ENCODE measurements at regions not wholly inside any gene's neighbourhood (a gene's known extent, or its start where the extent isn't known, plus 50 kb on each side); places are given as distances from the start of the nearest gene placed in this dataset.

- Histone ChIP-seq H3K4me1 (ENCODE audit: control insufficient read depth, insufficient read depth, low read length) (no peaks in the 10 kb centered on the region), H3K4me3 (ENCODE audit: low read depth in 2 of 2, low read length in 2 of 2) (no peak overlapping the region), H3K9me3 (ENCODE audit: control insufficient read depth, insufficient read depth, low read depth, low read length) (no peaks in the 10 kb centered on the region), H3K36me3 (ENCODE audit: control insufficient read depth, insufficient read depth, low read length) (no peaks in the 10 kb centered on the region), H3K27ac (ENCODE audit: low read length) (no peak overlapping the region), H3K27me3 (ENCODE audit: control insufficient read depth, insufficient read depth, low read length) (peaks cover 3% of the 10 kb centered on the region; the same call in 1 of the 2 replicates)
- ATAC-seq = no peak
- in situ Hi-C loops (cut with HindIII; ENCODE audit: low pct_unique_long_range_greater_than_20kb, low sequenced_read_pairs) (no loop called here), intact Hi-C loops (cut with micrococcal nuclease; ENCODE audit: unreplicated experiment) (no loop called here)
- no TSS peak for BruUV-seq (replicated peaks)
- TF ChIP-seq CTCF (IDR thresholded peaks at IDR 0.05) (no peak), POLR2AphosphoS5 (IDR thresholded peaks at IDR 0.05; ENCODE audit: low read depth, low read length) (no peak), SIN3A (IDR thresholded peaks at IDR 0.05; ENCODE audit: borderline replicate concordance, insufficient read depth, low read depth, low read length) (no peak), REST (IDR thresholded peaks at IDR 0.05; ENCODE audit: insufficient read depth in 1 of 2, low read depth in 2 of 2, low read length in 1 of 2) (no peak), TCF7L2 (IDR thresholded peaks at IDR 0.05; ENCODE audit: low read depth, low read length) (no peak)
- ChIA-PET POLR2A (no interaction called here), CTCF (no interaction called here)
- no peak for DNase-seq (ENCODE audit: low read depth, low spot score)
Observed at GRCh38 chr1:229097356-229097755, 173.6 kb upstream of the RAB4A start.

- Histone ChIP-seq H3K4me3 (ENCODE audit: low read depth in 2 of 2, low read length in 2 of 2) (no peak overlapping the region), H3K27me3 (ENCODE audit: control insufficient read depth, insufficient read depth, low read length) (peaks cover 4% of the 10 kb centered on the region; the same call in 1 of the 2 replicates), H3K36me3 (ENCODE audit: control insufficient read depth, insufficient read depth, low read length) (no peaks in the 10 kb centered on the region), H3K4me1 (ENCODE audit: control insufficient read depth, insufficient read depth, low read length) (no peaks in the 10 kb centered on the region), H3K9me3 (ENCODE audit: control insufficient read depth, insufficient read depth, low read depth, low read length) (no peaks in the 10 kb centered on the region), H3K27ac (ENCODE audit: low read length) (no peak overlapping the region)
- in situ Hi-C loops (cut with HindIII; ENCODE audit: low pct_unique_long_range_greater_than_20kb, low sequenced_read_pairs) = no loop called here
- no peak for ATAC-seq
- intact Hi-C loops (cut with micrococcal nuclease; ENCODE audit: unreplicated experiment) = no loop called here
- no peak for DNase-seq (ENCODE audit: low read depth, low spot score)
- no TSS peak for BruUV-seq (replicated peaks)
- ChIA-PET POLR2A (no interaction called here), CTCF (no interaction called here)
- no peak for TF ChIP-seq SIN3A (IDR thresholded peaks at IDR 0.05; ENCODE audit: borderline replicate concordance, insufficient read depth, low read depth, low read length)
- TF ChIP-seq REST (IDR thresholded peaks at IDR 0.05; ENCODE audit: insufficient read depth in 1 of 2, low read depth in 2 of 2, low read length in 1 of 2) = peak in 1 of 2 experiments; percentile 24; a peak in 1 of 4 replicates
- no peak for TF ChIP-seq CTCF (IDR thresholded peaks at IDR 0.05)
- TF ChIP-seq TCF7L2 (IDR thresholded peaks at IDR 0.05; ENCODE audit: low read depth, low read length) = no peak
- no peak for TF ChIP-seq POLR2AphosphoS5 (IDR thresholded peaks at IDR 0.05; ENCODE audit: low read depth, low read length)
Observed at GRCh38 chr1:229098361-229098760, 172.6 kb upstream of the RAB4A start.

Measured in Panc1 (cell line).